SIG-M5 treated with dmso at 0.1 percent for 504 hours (cell line): ENCODE measurements at regions not wholly inside any gene's neighbourhood (a gene's known extent, or its start where the extent isn't known, plus 50 kb on each side); places are given as distances from the start of the nearest gene placed in this dataset.
"Not testable (repeated sequence)": the region's sequence is repeated elsewhere in the genome, so short reads cannot be mapped to it uniquely, and the experiment has no call there.

ENCODE experiments used
- DNase-seq: peaks from one replicate; lab custom pipeline; 2025; ENCODE audit not compliant: unreplicated experiment; lab: John Stamatoyannopoulos, UW

- no peak for DNase-seq
Measured at GRCh38 chr2:198653311-198653710, 804.4 kb downstream of the SATB2 start.

GRCh38 chr2:198652461-198652860 is 805.3 kb downstream of the SATB2 start:
- DNase-seq, result no peak

- DNase-seq, result no peak
Measured at GRCh38 chr2:198645816-198646215, 811.9 kb downstream of the SATB2 start.

GRCh38 chr2:198641161-198641560 is 816.6 kb downstream of the SATB2 start:
- DNase-seq, result no peak

- DNase-seq, result no peak
Measured at GRCh38 chr2:198640463-198640862, 817.3 kb downstream of the SATB2 start.

GRCh38 chr2:198639580-198639979 is 818.2 kb downstream of the SATB2 start:
- peak; percentile 49 for DNase-seq

GRCh38 chr2:198638577-198638976 is 819.2 kb downstream of the SATB2 start:
- no peak for DNase-seq

- DNase-seq, result no peak
Measured at GRCh38 chr2:198630384-198630783, 826.0 kb downstream of the PLCL1 start.

GRCh38 chr2:198628596-198628995 is 824.2 kb downstream of the PLCL1 start:
- DNase-seq, result no peak

GRCh38 chr2:198622986-198623730 is 818.8 kb downstream of the PLCL1 start:
- no peak for DNase-seq

- no peak for DNase-seq
Measured at GRCh38 chr2:198615972-198616371, 811.6 kb downstream of the PLCL1 start.

- DNase-seq, result no peak
Measured at GRCh38 chr2:198611201-198611600, 806.8 kb downstream of the PLCL1 start.

GRCh38 chr2:198604599-198604998 is 800.2 kb downstream of the PLCL1 start:
- no peak for DNase-seq

GRCh38 chr2:198602986-198603385 is 798.6 kb downstream of the PLCL1 start:
- DNase-seq, result not testable (repeated sequence)

- DNase-seq, result no peak
Measured at GRCh38 chr2:198597648-198598047, 793.3 kb downstream of the PLCL1 start.

GRCh38 chr2:198596985-198597384 is 792.6 kb downstream of the PLCL1 start:
- no peak for DNase-seq

GRCh38 chr2:198595721-198596120 is 791.3 kb downstream of the PLCL1 start:
- no peak for DNase-seq

GRCh38 chr2:198591586-198591985 is 787.2 kb downstream of the PLCL1 start:
- DNase-seq, result no peak

- no peak for DNase-seq
Measured at GRCh38 chr2:198587741-198588140, 783.3 kb downstream of the PLCL1 start.

- no peak for DNase-seq
Measured at GRCh38 chr2:198587240-198587639, 782.8 kb downstream of the PLCL1 start.

GRCh38 chr2:198571393-198571792 is 767.0 kb downstream of the PLCL1 start:
- DNase-seq, result no peak

GRCh38 chr2:198558176-198558575 is 753.8 kb downstream of the PLCL1 start:
- no peak for DNase-seq

- no peak for DNase-seq
Measured at GRCh38 chr2:198546122-198546521, 741.7 kb downstream of the PLCL1 start.
